Activated T-cell treated with anti-CD3 and anti-CD28 coated beads for 24 hours (primary cell): ENCODE measurements at regions not wholly inside any gene's neighbourhood (a gene's known extent, or its start where the extent isn't known, plus 50 kb on each side); places are given as distances from the start of the nearest gene placed in this dataset.

Experiments used
- DNase-seq: peaks from one replicate; pipeline ENCODE4 v3.0.0-alpha.2; 2020; ENCODE audit warnings: low read depth

DNA sequence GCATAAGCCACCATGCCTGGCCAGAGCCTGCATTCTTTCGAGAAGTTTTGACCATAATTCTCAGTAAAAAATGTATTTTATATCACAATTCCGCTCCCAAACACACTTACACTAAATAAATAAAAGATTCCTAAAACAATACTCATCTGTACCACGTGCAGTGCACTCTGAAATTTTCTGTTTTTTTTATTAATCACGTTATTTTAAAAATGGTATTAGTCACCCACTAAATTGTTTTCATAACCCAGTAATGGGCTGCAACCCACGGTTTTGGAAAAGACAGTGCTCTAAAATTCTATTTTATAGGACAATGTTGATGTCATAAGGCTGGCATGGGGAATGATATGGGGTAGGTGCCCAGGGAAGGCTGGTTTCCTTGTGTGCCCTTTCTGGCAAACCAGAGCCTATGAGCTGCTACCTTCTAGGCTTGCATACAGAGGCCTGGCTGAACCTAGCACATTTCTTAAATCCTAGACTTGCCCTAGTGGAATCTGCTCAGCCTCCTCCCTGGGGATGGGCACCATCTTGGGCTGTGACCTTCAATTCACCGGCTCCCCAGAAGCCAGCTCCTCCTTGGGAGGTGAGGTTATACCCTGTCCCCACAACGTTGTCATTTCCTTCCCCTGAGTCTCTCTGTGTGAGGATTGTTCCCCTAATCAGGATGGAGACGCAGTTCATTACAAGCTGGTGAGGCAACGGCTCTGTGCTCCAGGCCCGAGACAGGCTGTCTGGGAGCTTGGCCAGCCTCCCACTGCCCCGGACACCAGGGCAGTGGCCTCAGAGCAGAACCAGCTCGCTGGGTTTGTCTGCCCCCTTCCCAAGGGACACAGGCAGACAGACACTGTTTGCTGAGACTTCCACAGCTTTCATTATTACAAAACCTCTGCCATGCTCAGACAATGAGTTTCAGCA lies 116.5 kb upstream of the NAV2 start:
- no peak for DNase-seq

- no peak for DNase-seq
Observed at GRCh38 chr11:19595499-19595839, 117.2 kb upstream of the NAV2 start.

DNA sequence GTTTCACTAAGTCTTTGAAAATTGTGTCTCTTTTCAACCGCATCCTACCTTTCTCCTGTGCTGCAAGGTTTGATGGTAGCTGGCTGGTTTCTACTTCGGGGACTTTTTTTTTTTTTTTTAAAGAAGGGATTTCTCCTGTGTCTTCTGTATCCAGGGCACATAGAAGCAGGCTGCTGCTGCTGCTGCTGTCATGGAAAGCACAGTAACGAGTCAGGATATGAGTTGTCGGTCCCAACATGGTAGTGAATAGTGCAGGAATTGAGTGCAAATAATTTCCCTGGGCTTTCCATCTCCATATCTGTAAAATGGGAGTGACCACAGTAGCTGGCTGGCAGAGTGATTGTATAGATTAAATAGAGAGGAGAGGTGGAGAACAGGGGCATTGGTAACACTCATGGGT lies 118.3 kb upstream of the NAV2 start:
- DNase-seq, result no peak

- no peak for DNase-seq
Observed at GRCh38 chr11:19592842-19593241, 119.8 kb upstream of the NAV2 start.

DNA sequence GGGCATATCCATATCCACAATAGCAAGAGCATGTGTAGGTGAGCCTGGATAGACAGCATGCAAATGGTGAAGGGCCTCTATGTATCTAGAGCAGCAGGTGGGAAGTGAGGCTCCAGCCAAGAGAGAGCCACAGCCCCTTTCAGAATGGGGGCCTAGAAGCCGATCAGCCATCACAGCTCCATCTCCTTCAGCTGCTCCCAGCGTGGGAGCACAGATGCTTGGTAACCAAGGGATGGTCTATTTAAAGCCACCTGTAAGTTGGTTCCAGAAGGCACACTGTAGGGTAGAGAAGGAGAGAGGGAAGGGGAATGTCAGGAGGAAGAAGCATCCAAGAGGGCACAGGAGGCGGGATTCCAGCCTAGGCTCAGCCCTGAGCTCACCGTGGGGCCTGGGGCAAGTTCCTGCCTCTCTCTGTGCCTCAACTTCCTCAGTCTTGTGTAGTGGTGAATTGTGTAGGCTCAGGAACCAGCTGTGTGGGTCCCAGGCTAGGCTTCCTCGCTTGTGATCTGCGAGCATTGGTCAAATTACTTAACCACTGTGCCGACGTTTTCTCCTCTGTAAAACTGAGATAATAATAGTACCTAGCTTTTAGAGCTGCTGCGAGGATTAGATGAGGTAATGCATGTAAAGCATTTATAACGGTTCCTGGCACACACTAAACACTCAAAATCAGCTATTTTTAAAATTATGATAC lies 122.9 kb upstream of the NAV2 start:
- DNase-seq, result no peak

DNA sequence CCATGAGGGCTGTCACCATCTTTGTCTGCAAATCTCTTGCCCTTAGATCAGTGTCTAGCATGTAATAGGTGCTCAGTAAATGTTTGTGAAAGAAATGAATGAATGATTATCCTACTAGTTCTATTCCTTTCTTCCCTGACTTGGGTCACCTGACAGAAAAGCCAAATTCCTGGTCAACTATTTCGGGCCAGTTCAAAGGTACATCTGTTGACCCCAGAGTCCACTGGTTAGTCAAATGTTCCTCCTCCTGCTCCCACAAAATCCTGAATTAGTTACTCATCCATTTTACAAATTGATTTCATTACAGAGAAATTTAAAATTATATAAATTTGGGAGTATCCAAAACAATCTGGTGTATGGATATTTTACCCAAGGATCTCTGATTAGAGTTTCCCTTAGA lies 124.7 kb upstream of the NAV2 start:
- no peak for DNase-seq

DNA sequence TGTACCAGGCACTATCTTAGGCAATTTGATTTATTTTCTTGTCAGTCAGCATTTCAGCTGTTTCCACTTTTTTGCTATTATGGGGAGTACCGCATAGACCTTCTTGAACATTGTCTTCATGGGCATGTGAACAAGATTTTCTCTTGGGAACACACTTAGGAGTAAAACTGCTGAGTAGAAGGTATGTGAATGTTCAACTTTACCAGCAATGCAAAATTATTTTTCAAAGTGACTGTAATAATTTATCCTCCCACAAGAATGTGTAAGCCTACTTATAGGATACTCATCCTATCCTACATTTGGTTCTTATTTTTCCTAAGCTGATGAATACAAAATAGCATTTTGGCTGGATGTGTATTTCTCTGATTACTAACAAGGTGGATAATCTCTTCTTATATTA lies 132.0 kb upstream of the NAV2 start:
- no peak for DNase-seq

DNA sequence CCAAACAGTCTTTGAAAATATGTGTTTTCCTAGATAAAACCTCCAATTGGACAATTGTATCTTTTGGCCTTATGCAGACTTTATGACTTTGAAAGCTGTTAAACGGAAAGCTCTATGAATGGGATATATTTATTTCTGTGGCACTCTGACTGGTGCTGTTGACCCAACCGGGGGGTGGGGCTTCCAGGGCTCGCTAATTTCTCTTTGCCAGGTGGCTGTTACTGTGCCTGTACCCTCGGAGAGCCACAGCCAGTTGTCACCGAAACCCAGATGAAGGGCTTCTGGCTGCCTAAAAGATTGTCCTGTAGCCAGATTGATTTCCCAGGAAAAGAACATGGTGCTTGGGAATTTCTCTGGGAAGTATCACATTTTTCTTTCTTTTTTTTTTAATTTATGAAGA lies 132.7 kb upstream of the NAV2 start:
- no peak for DNase-seq

DNA sequence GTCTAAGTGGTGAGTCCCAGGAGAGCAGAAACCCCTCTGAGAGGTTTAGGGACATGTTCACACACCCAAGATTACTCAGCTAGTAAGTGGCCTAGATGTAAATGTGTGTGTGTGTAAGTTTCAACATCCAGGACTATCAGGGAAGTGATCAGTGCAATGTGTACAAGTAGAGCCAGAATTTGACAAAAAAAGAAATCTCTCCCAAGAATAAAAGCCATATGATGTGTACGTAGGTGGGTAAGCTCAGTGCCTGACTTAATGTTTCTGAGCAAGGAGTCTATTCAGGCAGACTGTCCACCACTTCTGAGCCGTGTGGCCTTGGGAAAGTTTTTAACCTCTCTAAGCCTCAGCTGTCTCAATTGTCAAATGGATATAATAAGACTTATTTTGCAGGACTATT lies 133.8 kb upstream of the NAV2 start:
- no peak for DNase-seq

DNA sequence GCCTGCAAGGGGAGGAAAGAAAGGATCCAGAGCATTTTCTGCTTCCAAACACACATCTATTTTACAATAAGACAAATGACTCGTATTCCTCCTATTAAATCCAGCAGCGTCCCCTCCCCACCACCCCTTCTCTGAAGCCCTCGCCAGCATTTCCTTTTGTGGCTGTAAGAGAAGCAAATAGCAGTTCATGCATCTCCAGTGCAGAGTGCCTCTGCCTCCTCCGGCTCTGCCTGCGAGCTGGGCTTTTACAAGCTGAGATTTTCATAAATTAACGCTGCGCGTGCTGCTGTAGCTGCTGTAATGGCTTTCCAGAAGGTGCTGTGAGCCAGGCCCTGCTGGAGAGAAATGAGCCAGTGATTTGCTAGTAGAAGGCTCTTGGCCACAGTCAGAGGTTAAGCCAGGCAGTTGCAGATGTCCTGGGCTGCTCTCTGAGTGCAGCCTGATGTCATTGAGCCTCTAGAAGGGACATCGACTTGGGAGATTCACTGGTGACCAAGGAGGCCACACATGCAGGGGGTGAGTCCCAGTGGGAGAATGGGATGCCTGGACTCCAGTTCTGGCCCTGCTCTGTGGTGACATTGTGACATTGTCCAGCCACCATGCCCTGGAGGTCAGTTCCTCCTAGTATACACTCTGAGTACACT lies 134.5 kb upstream of the NAV2 start:
- no peak for DNase-seq

DNA sequence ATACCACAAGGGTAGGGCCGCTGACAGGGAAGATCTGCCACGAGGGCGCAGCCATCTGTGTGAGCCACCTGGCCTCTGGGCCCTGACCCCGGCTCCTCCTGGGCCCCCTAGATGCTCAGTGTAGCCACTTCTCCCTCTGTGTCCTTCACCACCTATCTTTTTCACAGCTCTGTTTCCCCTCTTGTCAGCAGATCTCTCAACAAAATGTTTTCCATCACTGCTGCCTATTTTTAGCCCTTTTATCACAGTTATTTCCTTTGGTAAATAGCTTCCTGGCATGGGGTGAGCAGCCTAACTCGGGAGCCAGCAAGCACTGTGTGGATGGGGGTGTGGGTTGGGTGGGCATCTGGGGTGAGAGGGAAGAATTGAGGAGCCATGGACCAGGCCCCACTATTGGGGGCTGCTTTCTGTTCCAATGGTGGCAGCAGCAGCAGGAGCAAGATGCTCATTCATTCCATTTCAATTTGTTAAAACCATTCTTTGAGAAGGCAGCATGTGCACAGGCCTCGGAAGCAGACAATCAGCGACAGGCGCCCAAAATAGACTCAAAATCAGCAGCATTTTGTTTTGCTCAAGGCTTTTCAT lies 135.2 kb upstream of the NAV2 start:
- DNase-seq, result no peak

DNA sequence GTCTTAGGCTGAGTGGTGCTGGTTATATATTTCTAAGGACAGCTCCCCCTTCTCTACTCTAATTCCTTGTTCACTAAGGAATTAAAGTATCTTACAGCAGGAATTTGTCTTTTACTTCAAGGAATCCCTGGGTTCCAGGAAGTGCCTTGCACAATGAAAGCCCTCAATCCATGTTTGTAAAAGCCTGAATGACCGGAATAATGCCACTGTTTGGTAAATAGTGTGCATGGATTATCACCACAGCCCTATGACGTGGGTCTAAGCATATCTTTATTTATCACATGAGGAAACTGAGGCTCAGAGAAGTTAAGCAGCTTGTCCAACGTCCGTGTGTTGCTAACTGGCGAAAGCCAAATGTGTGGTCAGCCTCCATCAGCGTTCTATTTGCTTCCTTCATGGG lies 135.7 kb upstream of the NAV2 start:
- DNase-seq, result no peak

DNA sequence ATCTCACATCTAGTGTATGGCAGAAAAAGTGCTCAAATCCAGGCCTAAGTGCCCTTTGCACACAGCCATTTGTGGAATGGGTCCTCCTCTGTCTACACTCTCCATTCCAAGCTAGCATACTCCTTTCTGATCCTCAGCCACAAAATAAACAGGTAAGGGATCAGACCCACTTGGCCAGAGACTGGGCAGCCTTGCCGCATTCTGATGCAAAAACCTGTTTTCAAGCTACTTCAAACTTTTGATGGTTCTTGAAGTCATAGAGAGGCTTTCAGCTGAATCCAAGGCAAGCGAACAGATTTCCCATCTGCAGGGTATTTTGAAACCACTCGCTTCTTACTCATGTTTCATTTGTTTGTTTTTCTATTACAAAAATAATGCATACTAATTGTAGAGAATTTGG lies 136.6 kb upstream of the NAV2 start:
- DNase-seq, result no peak

DNA sequence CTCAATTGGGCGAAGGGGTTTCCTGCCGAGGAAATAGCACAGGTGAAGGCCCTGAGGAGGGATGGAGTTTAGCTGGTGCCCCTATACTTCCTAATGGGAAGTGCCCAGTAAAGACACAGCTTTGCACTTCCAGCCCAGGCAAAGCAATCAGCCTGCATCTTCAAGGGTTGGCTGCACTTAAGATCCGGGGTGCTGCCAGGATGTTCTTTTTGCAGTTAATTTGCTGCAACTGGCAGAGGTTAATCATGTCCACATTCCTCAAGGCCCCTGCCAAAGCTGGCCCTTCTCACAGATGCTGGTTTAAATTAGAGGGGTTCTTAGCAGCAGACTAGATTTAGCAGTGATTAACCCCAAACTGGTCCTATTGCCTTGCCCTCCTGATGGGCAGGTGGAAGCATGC lies 137.7 kb upstream of the NAV2 start:
- no peak for DNase-seq

- DNase-seq, result no peak
Observed at GRCh38 chr11:19573666-19574065, 139.0 kb upstream of the NAV2 start.

DNA sequence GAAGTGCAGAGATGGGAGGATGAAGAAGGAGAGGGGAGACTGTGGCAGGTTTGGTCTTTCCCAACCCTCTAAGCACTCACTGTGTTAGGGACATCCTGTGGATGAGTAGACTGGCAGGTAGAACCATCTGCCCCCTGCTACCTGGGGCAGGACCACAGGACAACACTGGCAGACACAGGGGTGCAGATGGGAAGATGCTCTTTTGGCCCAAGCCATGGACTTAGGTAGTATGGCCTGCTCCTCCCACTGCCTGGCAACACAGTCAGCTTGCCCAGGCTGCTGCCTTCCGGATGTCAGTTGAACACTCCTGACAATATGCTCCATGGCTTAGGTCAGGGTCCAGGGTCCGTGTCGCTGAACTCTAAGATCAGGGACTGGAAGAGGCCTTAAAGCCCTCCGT lies 140.7 kb upstream of the NAV2 start:
- DNase-seq, result no peak

DNA sequence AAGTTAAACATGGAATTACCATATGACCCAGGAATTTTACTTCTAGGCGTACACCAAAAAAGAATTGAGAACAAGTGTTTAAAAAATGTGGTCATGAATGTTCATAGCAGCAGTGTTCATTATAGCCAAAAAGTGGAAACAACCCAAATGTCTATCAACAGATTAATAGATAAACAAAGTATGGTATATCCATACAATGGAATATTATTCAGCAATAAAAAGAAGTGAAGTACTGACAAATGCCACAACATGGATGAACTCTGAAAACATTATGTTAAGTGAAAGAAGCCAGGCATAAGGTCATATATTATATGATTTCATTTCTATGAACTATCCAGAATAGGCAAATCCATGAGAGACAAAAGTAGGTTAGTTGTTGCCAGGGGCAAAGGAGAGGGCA lies 141.7 kb upstream of the NAV2 start:
- no peak for DNase-seq

DNA sequence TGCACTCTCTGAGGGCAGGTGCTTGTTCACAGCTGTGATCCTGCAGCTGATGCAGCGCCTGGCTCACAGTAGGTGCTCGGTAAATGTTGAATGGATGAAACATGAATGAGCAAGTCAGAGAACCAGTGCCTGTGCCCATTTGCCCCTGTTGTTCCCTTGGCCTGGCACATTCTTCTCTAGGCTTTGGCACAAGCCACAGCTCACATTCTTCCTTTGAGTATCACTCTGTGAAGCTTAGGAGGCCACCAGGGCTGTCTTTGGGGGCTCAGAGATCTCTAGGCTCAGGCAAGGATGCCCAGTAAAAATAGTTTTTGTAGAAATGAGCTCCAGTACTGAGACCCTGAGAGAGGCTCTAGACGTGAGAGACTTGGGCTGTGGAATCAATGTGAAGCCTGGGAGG lies 144.6 kb upstream of the NAV2 start:
- no peak for DNase-seq

DNA sequence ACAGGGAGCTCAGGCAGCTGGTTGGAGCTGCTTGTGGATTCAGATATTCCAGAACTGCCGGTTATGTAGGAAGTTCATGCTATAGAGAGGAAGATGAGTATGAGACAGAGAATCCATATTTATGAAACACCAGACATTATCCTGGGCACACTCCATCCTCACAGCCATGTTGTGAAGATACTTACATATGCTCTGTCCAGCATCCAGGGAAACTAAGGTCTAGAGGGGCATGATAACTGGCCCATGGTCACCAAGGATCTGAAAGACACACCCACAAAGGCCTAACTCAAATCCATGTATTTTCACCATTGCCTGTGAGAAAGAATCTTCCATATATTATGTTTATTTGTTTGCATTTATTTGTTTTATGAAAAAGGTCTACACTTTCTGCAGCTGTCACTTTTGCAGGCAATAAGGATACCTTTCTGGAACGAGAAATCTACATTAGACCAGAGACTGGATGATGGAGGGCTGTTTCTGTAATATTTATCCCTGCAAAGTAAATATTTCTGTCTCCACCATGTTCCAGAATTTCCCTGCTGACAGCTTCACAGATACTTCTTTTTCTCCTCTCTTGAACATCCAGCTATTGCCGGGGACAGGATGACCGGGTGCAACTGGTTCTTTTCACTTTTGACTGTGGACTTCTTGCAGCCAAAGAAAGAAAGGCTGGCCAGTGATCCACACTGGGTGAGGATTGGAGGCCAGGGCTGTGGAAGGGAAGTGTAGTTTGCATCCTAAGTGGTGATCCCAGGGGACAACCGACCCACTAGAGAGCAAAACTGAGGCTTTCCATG lies 145.9 kb upstream of the NAV2 start:
- no peak for DNase-seq

DNA sequence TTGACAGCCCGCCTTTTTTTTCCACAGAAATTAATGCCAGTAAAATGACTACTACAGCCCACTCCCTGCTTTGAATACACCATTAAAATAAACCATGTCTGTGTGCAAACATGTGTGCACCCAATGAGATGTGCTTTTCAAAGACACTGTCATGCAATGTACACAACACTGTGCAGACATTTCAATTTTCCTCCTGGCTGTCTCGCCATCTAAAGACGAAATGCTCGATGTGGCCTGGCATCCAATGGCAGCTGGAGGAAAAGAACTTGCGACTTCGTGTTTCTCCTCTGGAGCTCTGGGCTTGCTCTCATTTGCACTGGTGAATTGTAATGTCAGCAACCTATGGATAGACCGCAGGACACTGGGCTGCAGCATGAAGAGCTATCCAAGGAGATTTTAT lies 147.0 kb upstream of the NAV2 start:
- no peak for DNase-seq

- DNase-seq, result no peak
Observed at GRCh38 chr11:19562156-19562555, 150.5 kb upstream of the NAV2 start.

- no peak for DNase-seq
Observed at GRCh38 chr11:19561011-19561410, 151.6 kb upstream of the NAV2 start.
